ENCODE measurements at regions not wholly inside any gene's neighbourhood (a gene's known extent, or its start where the extent isn't known, plus 50 kb on each side); places are given as distances from the start of the nearest gene placed in this dataset.

DNA sequence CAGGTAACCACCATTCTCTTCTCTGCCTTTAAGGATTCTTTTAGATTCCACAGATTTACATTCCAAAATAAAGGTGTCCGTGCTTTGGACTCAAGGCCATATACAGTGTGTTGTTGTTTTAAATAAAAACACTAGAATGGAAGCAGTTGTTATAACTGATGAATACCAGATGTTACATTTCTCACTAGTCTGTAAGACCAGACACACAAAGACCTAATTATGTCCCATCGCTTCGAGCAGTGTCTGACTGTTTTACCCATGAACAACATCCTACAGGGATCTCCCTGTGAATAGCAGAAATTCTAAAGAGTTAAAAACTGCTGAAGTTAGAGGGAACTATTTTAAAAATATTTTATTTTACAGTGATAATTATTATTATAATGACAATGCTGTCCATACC lies 574.7 kb upstream of the ZP4 start:
- in situ Hi-C loops (cut with MboI) = no loop called here
- no peaks in the 10 kb centered on the region for H3K9me1 ChIP-seq (ENCODE audit: control insufficient read depth, insufficient read depth, low read length)
- BruUV-seq (replicated peaks) = no TSS peak
- no peak for FAIRE-seq
- TF ChIP-seq, protein P1, sequence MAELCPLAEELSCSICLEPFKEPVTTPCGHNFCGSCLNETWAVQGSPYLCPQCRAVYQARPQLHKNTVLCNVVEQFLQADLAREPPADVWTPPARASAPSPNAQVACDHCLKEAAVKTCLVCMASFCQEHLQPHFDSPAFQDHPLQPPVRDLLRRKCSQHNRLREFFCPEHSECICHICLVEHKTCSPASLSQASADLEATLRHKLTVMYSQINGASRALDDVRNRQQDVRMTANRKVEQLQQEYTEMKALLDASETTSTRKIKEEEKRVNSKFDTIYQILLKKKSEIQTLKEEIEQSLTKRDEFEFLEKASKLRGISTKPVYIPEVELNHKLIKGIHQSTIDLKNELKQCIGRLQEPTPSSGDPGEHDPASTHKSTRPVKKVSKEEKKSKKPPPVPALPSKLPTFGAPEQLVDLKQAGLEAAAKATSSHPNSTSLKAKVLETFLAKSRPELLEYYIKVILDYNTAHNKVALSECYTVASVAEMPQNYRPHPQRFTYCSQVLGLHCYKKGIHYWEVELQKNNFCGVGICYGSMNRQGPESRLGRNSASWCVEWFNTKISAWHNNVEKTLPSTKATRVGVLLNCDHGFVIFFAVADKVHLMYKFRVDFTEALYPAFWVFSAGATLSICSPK (IDR thresholded peaks at IDR 0.05; ENCODE audit: borderline replicate concordance) = no peak
- TF ChIP-seq, protein P2, sequence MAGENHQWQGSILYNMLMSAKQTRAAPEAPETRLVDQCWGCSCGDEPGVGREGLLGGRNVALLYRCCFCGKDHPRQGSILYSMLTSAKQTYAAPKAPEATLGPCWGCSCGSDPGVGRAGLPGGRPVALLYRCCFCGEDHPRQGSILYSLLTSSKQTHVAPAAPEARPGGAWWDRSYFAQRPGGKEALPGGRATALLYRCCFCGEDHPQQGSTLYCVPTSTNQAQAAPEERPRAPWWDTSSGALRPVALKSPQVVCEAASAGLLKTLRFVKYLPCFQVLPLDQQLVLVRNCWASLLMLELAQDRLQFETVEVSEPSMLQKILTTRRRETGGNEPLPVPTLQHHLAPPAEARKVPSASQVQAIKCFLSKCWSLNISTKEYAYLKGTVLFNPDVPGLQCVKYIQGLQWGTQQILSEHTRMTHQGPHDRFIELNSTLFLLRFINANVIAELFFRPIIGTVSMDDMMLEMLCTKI (IDR thresholded peaks at IDR 0.05; ENCODE audit: partially characterized antibody) = no peak
- TF ChIP-seq, protein P3, sequence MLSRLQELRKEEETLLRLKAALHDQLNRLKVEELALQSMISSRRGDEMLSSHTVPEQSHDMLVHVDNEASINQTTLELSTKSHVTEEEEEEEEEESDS (CRISPR knock-in tag; IDR thresholded peaks at IDR 0.05) = no peak
- TF ChIP-seq PRMT5 (CRISPR knock-in tag; IDR thresholded peaks at IDR 0.05) (no peak), CBX1 (IDR thresholded peaks at IDR 0.05; ENCODE audit: low read depth) (no peak), HNRNPUL1 (IDR thresholded peaks at IDR 0.05; ENCODE audit: low read length) (no peak)
- TF ChIP-seq, protein P4, sequence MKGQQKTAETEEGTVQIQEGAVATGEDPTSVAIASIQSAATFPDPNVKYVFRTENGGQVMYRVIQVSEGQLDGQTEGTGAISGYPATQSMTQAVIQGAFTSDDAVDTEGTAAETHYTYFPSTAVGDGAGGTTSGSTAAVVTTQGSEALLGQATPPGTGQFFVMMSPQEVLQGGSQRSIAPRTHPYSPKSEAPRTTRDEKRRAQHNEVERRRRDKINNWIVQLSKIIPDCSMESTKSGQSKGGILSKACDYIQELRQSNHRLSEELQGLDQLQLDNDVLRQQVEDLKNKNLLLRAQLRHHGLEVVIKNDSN (CRISPR knock-in tag; IDR thresholded peaks at IDR 0.05) = no peak
- WGBS (ENCODE audit: insufficient coverage, low coverage, missing lambda C conversion rate) = 0% methylated on average over 3 of the region's 3 CpGs
- H3K4me3 ChIP-seq = no peak overlapping the region
- ChIA-PET CTCF (ENCODE audit: low intra/inter-chr PET ratio) (no interaction called here), POLR2A (no interaction called here)
- no peak overlapping the region for H3K9ac ChIP-seq (ENCODE audit: insufficient read depth in 1 of 2, low read depth in 2 of 2, low read length in 2 of 2)
- H2AFZ ChIP-seq (ENCODE audit: low read depth, low read length) = no peak overlapping the region
- no peak overlapping the region for H3K27ac ChIP-seq (ENCODE audit: extremely low read depth, low read depth, low read length)
- H3K4me2 ChIP-seq (ENCODE audit: insufficient read depth, low read length) = no peak overlapping the region
- H3K4me1 ChIP-seq (replicated peaks in 1 of 2; ENCODE audit: control insufficient read depth in 2 of 2, insufficient read depth in 2 of 2, low read length in 2 of 2) = no peaks in the 10 kb centered on the region
- no peaks in the 10 kb centered on the region for H3K79me2 ChIP-seq (ENCODE audit: control insufficient read depth, insufficient read depth, low read length)
- H4K20me1 ChIP-seq (replicated peaks; ENCODE audit: control insufficient read depth, insufficient read depth, low read length) = no peaks in the 10 kb centered on the region
- intact Hi-C loops (cut with micrococcal nuclease) = no loop called here
- no peaks in the 10 kb centered on the region for H3K27me3 ChIP-seq (ENCODE audit: control insufficient read depth in 2 of 2, insufficient read depth in 2 of 2, low read length in 2 of 2)
- no peaks in the 10 kb centered on the region for H3K36me3 ChIP-seq (ENCODE audit: control insufficient read depth, insufficient read depth, low read length)
- ATAC-seq = no peak
- DNase-seq (ENCODE audit: extremely low read depth in 1 of 4, low spot score in 3 of 4) = no peak
- no peaks in the 10 kb centered on the region for H3K9me3 ChIP-seq (replicated peaks; ENCODE audit: control insufficient read depth, insufficient read depth, low read depth, low read length)

Data from K562 (cell line).